Peyer's patch (tissue), 4 donors: ENCODE measurements at regions not wholly inside any gene's neighbourhood (a gene's known extent, or its start where the extent isn't known, plus 50 kb on each side); places are given as distances from the start of the nearest gene placed in this dataset.

Source experiments
- DNase-seq, 3 donors: peaks; one replicate each; pipeline ENCODE4 v3.0.0-alpha.2; 2017 to 2019
- H3K27ac ChIP-seq, 4 donors: fragments of 200-600 bp; sonication (generic); one replicate each; pipeline ENCODE4 v1.5.1; 2016 to 2019
- H3K27me3 ChIP-seq, 2 donors: fragments of 200-600 bp; sonication (generic); one replicate each; pipeline ENCODE4 v1.5.1; 2019
- H3K36me3 ChIP-seq, 3 donors: fragments of 200-600 bp; sonication (generic); one replicate each; pipeline ENCODE4 v1.5.1; 2016 to 2019
- H3K4me1 ChIP-seq, 4 donors: fragments of 200-600 bp; sonication (generic); one replicate each; pipeline ENCODE4 v1.5.1; 2016 to 2019
- H3K4me3 ChIP-seq, 4 donors: fragments of 200-600 bp; sonication (generic); 1 replicate in 3 of 4; 2 replicates in 1 of 4; pipeline ENCODE4 v1.5.1; 2016 to 2019; ENCODE audit warnings: mild to moderate bottlenecking in 1 of 4
- H3K9me3 ChIP-seq, 4 donors: fragments of 200-600 bp; sonication (generic); one replicate each; pipeline ENCODE4 v1.5.1; 2016 to 2019; ENCODE audit warnings: mild to moderate bottlenecking in 1 of 4
- CTCF ChIP-seq, 6 experiments: fragments of 450-650 bp in 4 of 6; fragments of 200-600 bp in 2 of 6; sonication (generic) in 1 of 6; IDR thresholded peaks; one replicate each; pipeline ENCODE4 v1.5.1; 2017 to 2019; ENCODE audit warnings: antibody characterized with exemption in 6 of 6, mild to moderate bottlenecking in 3 of 6, moderate library complexity in 1 of 6
- POLR2A ChIP-seq, 2 donors: fragments of 450-650 bp; IDR thresholded peaks; one replicate each; pipeline ENCODE4 v1.5.1; 2017; ENCODE audit warnings: antibody characterized with exemption in 2 of 2, mild to moderate bottlenecking in 2 of 2, moderate library complexity in 2 of 2

GRCh38 chr18:55833543-55833942, 245.6 kb upstream of the TCF4 start:
- no peak overlapping the region for H3K4me3 ChIP-seq
- no peak for DNase-seq
- H3K4me1 ChIP-seq, result no peaks in the 10 kb centered on the region
- TF ChIP-seq CTCF (IDR thresholded peaks at IDR 0.05) (no peak), POLR2A (IDR thresholded peaks at IDR 0.05) (no peak)
- H3K27ac ChIP-seq, result no peak overlapping the region
- no peaks in the 10 kb centered on the region for H3K9me3 ChIP-seq
- H3K36me3 ChIP-seq, result no peaks in the 10 kb centered on the region
- H3K27me3 ChIP-seq, result no peaks in the 10 kb centered on the region

- no peaks in the 10 kb centered on the region for H3K9me3 ChIP-seq
- no peak for DNase-seq
- H3K27ac ChIP-seq, result no peak overlapping the region
- TF ChIP-seq CTCF (IDR thresholded peaks at IDR 0.05) (no peak), POLR2A (IDR thresholded peaks at IDR 0.05) (no peak)
- H3K4me3 ChIP-seq, result no peak overlapping the region
- H3K27me3 ChIP-seq, result no peaks in the 10 kb centered on the region
- H3K36me3 ChIP-seq, result no peaks in the 10 kb centered on the region
- no peaks in the 10 kb centered on the region for H3K4me1 ChIP-seq
Measured at GRCh38 chr18:55830544-55830943, 242.6 kb upstream of the TCF4 start.

- TF ChIP-seq CTCF (IDR thresholded peaks at IDR 0.05) (no peak), POLR2A (IDR thresholded peaks at IDR 0.05) (no peak)
- H3K27ac ChIP-seq, result no peak overlapping the region
Measured at GRCh38 chr18:55821219-55821618, 233.2 kb upstream of the TCF4 start.

DNA sequence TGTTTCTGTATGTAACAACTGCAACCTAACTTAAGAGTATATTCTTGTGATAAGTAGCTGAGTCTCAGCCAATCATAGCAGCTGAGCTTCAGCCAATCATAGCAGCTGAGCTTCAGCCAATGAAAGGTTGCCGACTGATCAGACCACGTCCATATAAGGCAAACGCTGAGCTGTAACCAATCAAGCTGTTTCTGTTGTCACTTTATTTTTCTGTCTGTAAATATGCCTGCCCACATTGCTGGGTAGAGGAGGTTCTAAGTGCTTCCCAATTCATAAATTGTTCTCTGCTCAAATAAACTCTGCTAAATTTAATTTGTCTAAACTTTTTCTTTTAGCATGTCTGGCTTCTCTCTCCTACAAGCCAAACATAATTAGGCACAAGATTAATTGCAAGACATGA, 231.5 kb upstream of the TCF4 start:
- no peak for DNase-seq
- H3K4me3 ChIP-seq, result no peak overlapping the region
- TF ChIP-seq CTCF (IDR thresholded peaks at IDR 0.05) (no peak), POLR2A (IDR thresholded peaks at IDR 0.05) (no peak)
- no peaks in the 10 kb centered on the region for H3K27me3 ChIP-seq
- H3K9me3 ChIP-seq, result no peaks in the 10 kb centered on the region
- H3K36me3 ChIP-seq, result no peaks in the 10 kb centered on the region
- H3K27ac ChIP-seq, result no peak overlapping the region
- no peaks in the 10 kb centered on the region for H3K4me1 ChIP-seq

More at GRCh38 chr18:55821219-55821618, 233.2 kb upstream of the TCF4 start:
- Histone ChIP-seq H3K27me3 (no peaks in the 10 kb centered on the region), H3K36me3 (no peaks in the 10 kb centered on the region), H3K9me3 (no peaks in the 10 kb centered on the region), H3K4me1 (no peaks in the 10 kb centered on the region), H3K4me3 (no peak overlapping the region)
- DNase-seq, result no peak

DNA sequence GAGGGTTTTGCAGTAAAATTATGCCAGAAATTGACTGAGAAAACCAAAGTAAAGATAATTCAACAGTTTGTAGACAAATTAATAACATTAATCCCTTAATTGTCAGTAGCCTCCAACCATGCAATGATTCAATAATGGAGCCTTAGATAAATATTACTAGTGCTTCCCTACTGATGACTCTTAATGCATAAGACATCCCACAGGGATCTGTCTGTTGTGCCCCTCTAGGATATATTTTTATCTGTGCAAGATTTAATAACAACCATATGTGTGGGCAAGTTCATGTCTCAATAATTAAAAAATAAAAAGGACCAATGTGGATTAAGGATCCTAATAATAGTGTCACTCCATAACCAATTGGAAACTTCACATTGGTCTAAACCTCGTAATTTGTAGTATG, 230.3 kb upstream of the TCF4 start:
- Histone ChIP-seq H3K9me3 (no peaks in the 10 kb centered on the region), H3K4me3 (no peak overlapping the region), H3K27ac (no peak overlapping the region), H3K27me3 (no peaks in the 10 kb centered on the region), H3K4me1 (no peaks in the 10 kb centered on the region), H3K36me3 (no peaks in the 10 kb centered on the region)
- TF ChIP-seq CTCF (IDR thresholded peaks at IDR 0.05), result no peak
- TF ChIP-seq POLR2A (IDR thresholded peaks at IDR 0.05), result no peak
- DNase-seq, result no peak

- H3K36me3 ChIP-seq, result no peaks in the 10 kb centered on the region
- H3K9me3 ChIP-seq, result no peaks in the 10 kb centered on the region
- no peak for TF ChIP-seq CTCF (IDR thresholded peaks at IDR 0.05)
- TF ChIP-seq POLR2A (IDR thresholded peaks at IDR 0.05), result no peak
- H3K4me3 ChIP-seq, result no peak overlapping the region
- H3K4me1 ChIP-seq, result no peaks in the 10 kb centered on the region
- no peaks in the 10 kb centered on the region for H3K27me3 ChIP-seq
- DNase-seq, result no peak
- H3K27ac ChIP-seq, result no peak overlapping the region
Measured at GRCh38 chr18:55811925-55812324, 223.9 kb upstream of the TCF4 start.
